22Rv1 (cell line): ENCODE measurements at regions not wholly inside any gene's neighbourhood (a gene's known extent, or its start where the extent isn't known, plus 50 kb on each side); places are given as distances from the start of the nearest gene placed in this dataset.

Source experiments
- H3K27ac ChIP-seq: fragments of 450-650 bp; 2 replicates; pipeline ENCODE4 v1.5.1; 2017
- CTCF ChIP-seq: fragments of 450-650 bp; IDR thresholded peaks from 2 replicates; pipeline ENCODE4 v1.5.1; 2017; ENCODE audit warnings: mild to moderate bottlenecking
- ZFX ChIP-seq: fragments of 450-650 bp; IDR thresholded peaks from 2 replicates; pipeline ENCODE4 v1.6.1; 2017; ENCODE audit warnings: antibody characterized with exemption, borderline replicate concordance

GRCh38 chr18:70622622-70623419, 334.0 kb downstream of the SOCS6 start:
- no peak overlapping the region for H3K27ac ChIP-seq
- TF ChIP-seq CTCF: no peak
- no peak for TF ChIP-seq ZFX

- no peak overlapping the region for H3K27ac ChIP-seq
- TF ChIP-seq CTCF (no peak), ZFX (no peak)
These were observed 332.9 kb downstream of the SOCS6 start for GRCh38 chr18:70621710-70622109.

GRCh38 chr18:70620837-70621612, 332.2 kb downstream of the SOCS6 start:
- H3K27ac ChIP-seq: no peak overlapping the region
- TF ChIP-seq ZFX: no peak
- TF ChIP-seq CTCF: no peak

GRCh38 chr18:70617020-70617763, 328.3 kb downstream of the SOCS6 start:
- TF ChIP-seq CTCF: no peak
- TF ChIP-seq ZFX: no peak
- H3K27ac ChIP-seq: no peak overlapping the region

GRCh38 chr18:70600225-70600925, 311.5 kb downstream of the SOCS6 start:
- H3K27ac ChIP-seq: no peak overlapping the region
- TF ChIP-seq CTCF: no peak
- TF ChIP-seq ZFX: no peak

- TF ChIP-seq ZFX (no peak), CTCF (no peak)
- H3K27ac ChIP-seq: no peak overlapping the region
These were observed 309.6 kb downstream of the SOCS6 start for GRCh38 chr18:70598406-70598805.
